GM12864 (cell line): ENCODE measurements at regions not wholly inside any gene's neighbourhood (a gene's known extent, or its start where the extent isn't known, plus 50 kb on each side); places are given as distances from the start of the nearest gene placed in this dataset.

ENCODE experiments used
- DNase-seq: peaks from one replicate; pipeline ENCODE4 v3.0.0-alpha.2; 2011; ENCODE audit warnings: low read depth
- H3K4me3 ChIP-seq: 2 replicates; pipeline ENCODE4 v1.5.1; 2011; ENCODE audit warnings: mild to moderate bottlenecking, low read depth, low read length, control low read depth
- CTCF ChIP-seq: IDR thresholded peaks from 2 replicates; pipeline ENCODE4 v1.5.1; 2011; ENCODE audit warnings: low read depth, mild to moderate bottlenecking, moderate library complexity, low read length, control low read depth, inconsistent platforms; ENCODE audit errors: missing control alignments

DNA sequence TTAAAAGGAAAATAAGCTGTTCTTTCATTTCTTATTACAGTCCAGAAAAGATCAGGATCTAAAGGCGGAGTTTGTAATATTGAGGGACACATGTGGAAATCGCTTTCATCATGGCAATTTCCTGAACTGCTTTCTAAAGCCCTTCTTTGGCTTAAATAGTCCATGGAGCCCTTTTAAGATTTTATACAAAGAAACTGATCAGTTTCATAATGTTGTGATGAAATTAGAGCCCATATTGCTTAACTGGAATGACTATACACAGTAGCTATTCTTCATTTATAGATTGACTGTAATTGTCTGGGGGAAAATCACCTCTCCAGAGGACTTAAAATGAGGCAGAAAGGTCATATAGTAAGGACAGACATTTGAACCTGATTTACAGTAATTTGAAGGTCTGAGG, 322.2 kb downstream of the ETAA1 start:
- no peak overlapping the region for H3K4me3 ChIP-seq
- TF ChIP-seq CTCF, result no peak
- no peak for DNase-seq

DNA sequence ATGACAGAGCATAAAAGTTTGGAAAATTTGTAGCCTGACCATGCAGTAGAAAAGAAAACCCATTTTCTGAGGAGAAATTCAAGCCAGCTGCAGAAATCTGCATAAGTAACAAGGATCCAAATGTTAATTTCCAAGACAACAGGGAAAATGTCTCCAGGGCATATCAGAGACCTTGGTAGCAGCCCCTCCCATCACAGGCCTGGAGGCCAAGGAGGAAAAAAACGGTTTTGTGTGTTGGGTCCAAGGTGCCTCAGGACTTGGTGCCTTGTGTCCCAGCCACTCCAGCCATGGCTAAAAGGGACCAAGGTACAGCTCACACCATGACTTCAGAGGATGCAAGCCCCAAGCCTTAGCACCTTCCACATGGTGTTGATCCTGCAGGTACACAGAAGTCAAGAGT, 324.4 kb downstream of the ETAA1 start:
- TF ChIP-seq CTCF, result no peak
- no peak for DNase-seq
- no peak overlapping the region for H3K4me3 ChIP-seq

DNA sequence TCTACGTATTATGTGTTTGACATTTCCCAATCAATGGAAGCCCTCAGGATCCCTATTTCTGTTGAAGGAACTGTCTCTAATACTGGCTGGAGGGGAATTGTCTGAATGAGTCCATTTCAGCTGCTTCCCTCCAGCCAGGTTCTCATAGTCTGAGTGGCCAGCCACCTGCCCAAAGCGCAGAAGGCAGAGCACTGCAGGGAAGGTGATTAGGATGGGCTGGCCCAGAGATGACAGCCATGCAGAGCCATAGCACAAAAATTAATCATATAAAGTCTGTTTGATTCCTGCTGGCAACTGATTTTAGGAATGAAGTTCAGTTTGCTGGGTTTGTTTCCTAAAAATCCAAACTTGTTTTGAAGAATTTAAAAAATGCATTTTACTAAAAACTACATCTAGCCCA, 327.1 kb downstream of the ETAA1 start:
- no peak for TF ChIP-seq CTCF
- DNase-seq, result no peak
- H3K4me3 ChIP-seq, result no peak overlapping the region

GRCh38 chr2:67725731-67726130, 328.6 kb downstream of the ETAA1 start:
- no peak overlapping the region for H3K4me3 ChIP-seq
- no peak for TF ChIP-seq CTCF
- no peak for DNase-seq

- no peak for TF ChIP-seq CTCF
- H3K4me3 ChIP-seq, result no peak overlapping the region
- no peak for DNase-seq
Observed at GRCh38 chr2:67726416-67726815, 329.3 kb downstream of the ETAA1 start.

- TF ChIP-seq CTCF, result no peak
- no peak for DNase-seq
- H3K4me3 ChIP-seq, result no peak overlapping the region
Observed at GRCh38 chr2:67727131-67727530, 330.0 kb downstream of the ETAA1 start.

GRCh38 chr2:67727623-67728022, 330.5 kb downstream of the ETAA1 start:
- DNase-seq, result no peak
- no peak for TF ChIP-seq CTCF

More at GRCh38 chr2:67727623-67728022, 330.5 kb downstream of the ETAA1 start:
- no peak overlapping the region for H3K4me3 ChIP-seq
